K562 (cell line): ENCODE measurements at regions not wholly inside any gene's neighbourhood (a gene's known extent, or its start where the extent isn't known, plus 50 kb on each side); places are given as distances from the start of the nearest gene placed in this dataset.

Experiments
- EP300 ChIP-seq: IDR thresholded peaks from 2 replicates; pipeline ENCODE4 v1.6.1; 2012; ENCODE audit warnings: low read length, improper control_type of control experiment
- PHTF2 ChIP-seq: fragments of 250-450 bp; sonication (Bioruptor Pico); IDR thresholded peaks from 2 replicates; pipeline ENCODE4 v1.5.0; 2021; ENCODE audit warnings: mild to moderate bottlenecking
- RBM39 ChIP-seq: fragments of 200-400 bp; formaldehyde crosslinking; optimal IDR thresholded peaks from 2 replicates; pipeline ENCODE3; 2018; ENCODE audit warnings: low read depth, low read length
- TAL1 ChIP-seq: fragments of 450-650 bp; IDR thresholded peaks from 2 replicates; pipeline ENCODE4 v1.6.1; 2016; ENCODE audit warnings: mild to moderate bottlenecking
- ZFP30 ChIP-seq: fragments of 250-450 bp; sonication (Bioruptor Pico); IDR thresholded peaks from 2 replicates; pipeline ENCODE4 v1.8.0; 2022; ENCODE audit warnings: moderate library complexity, mild to moderate bottlenecking, inconsistent platforms, borderline replicate concordance
- ZNF324 ChIP-seq: fragments of 250-450 bp; sonication (Bioruptor Pico); IDR thresholded peaks from 2 replicates; pipeline ENCODE4 v1.4.0; 2020; ENCODE audit warnings: mild to moderate bottlenecking
- TF ChIP-seq, protein P1 (sequence below), 3 experiments: IDR thresholded peaks in 2 of 3; conservative IDR thresholded peaks in 1 of 3; 2 replicates each; pipeline ENCODE4 v1.5.1; 2011 to 2012; ENCODE audit warnings: low read length in 3 of 3, mild to moderate bottlenecking in 3 of 3, control low read depth in 2 of 3, improper control_type of control experiment in 1 of 3, inconsistent platforms in 1 of 3, low read depth in 1 of 3, mixed read lengths in 1 of 3, moderate library complexity in 1 of 3; ENCODE audit not compliant: insufficient read depth in 2 of 3

DNA sequence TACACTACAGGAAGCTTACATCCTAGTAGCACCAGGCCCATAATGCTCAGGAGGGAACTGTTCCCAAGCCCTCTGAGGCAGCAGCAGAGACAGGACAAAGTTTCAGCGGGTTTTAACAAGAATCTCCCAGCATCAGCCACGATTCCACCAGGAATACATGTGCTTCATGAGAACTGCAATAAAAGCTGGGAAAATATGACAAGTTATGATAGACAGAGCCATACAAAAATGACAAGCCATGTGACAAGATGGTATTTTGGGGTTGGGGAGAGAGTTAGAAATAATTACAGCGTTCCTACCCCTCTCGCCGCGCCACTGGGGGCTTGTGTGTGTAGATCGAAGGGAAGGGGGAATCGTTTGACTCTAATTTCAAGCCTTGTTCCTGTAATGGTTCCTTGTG, 112.7 kb upstream of the CTBP2 start:
- no peak for TF ChIP-seq PHTF2 (CRISPR knock-in tag)
- TF ChIP-seq EP300, result no peak
- TF ChIP-seq RBM39, result no peak
- TF ChIP-seq, protein P1, sequence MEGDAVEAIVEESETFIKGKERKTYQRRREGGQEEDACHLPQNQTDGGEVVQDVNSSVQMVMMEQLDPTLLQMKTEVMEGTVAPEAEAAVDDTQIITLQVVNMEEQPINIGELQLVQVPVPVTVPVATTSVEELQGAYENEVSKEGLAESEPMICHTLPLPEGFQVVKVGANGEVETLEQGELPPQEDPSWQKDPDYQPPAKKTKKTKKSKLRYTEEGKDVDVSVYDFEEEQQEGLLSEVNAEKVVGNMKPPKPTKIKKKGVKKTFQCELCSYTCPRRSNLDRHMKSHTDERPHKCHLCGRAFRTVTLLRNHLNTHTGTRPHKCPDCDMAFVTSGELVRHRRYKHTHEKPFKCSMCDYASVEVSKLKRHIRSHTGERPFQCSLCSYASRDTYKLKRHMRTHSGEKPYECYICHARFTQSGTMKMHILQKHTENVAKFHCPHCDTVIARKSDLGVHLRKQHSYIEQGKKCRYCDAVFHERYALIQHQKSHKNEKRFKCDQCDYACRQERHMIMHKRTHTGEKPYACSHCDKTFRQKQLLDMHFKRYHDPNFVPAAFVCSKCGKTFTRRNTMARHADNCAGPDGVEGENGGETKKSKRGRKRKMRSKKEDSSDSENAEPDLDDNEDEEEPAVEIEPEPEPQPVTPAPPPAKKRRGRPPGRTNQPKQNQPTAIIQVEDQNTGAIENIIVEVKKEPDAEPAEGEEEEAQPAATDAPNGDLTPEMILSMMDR (IDR thresholded peaks at IDR 0.05 in 2 of 3, conservative IDR thresholded peaks at IDR 0.05 in 1 of 3; ENCODE audit: insufficient read depth in 2 of 3, low read depth in 1 of 3, low read length in 3 of 3), result no peak
- TF ChIP-seq ZFP30, result no peak
- no peak for TF ChIP-seq ZNF324 (CRISPR knock-in tag)
- TF ChIP-seq TAL1, result no peak
